NCI-H2171 (cell line): ENCODE measurements at regions not wholly inside any gene's neighbourhood (a gene's known extent, or its start where the extent isn't known, plus 50 kb on each side); places are given as distances from the start of the nearest gene placed in this dataset.
"Not testable (repeated sequence)": the region's sequence is repeated elsewhere in the genome, so short reads cannot be mapped to it uniquely, and the experiment has no call there.

Experiments
- DNase-seq: peaks from one replicate; lab custom pipeline; 2025; lab: John Stamatoyannopoulos, UW

- DNase-seq = no peak
Observed at GRCh38 chr5:29247346-29248028, 1946.0 kb upstream of the CDH6 start.

GRCh38 chr5:29240379-29240778 is 1953.1 kb upstream of the CDH6 start:
- no peak for DNase-seq

- DNase-seq = no peak
Observed at GRCh38 chr5:29239606-29240005, 1953.9 kb upstream of the CDH6 start.

GRCh38 chr5:29238115-29238514 is 1955.4 kb upstream of the CDH6 start:
- no peak for DNase-seq

- no peak for DNase-seq
Observed at GRCh38 chr5:29231154-29231553, 1962.3 kb upstream of the CDH6 start.

- DNase-seq = no peak
Observed at GRCh38 chr5:29230591-29230990, 1962.9 kb upstream of the CDH6 start.

- no peak for DNase-seq
Observed at GRCh38 chr5:29229461-29229860, 1964.0 kb upstream of the CDH6 start.

- no peak for DNase-seq
Observed at GRCh38 chr5:29218138-29218537, 1975.3 kb upstream of the CDH6 start.

GRCh38 chr5:29214839-29215238 is 1978.6 kb upstream of the CDH6 start:
- no peak for DNase-seq

- no peak for DNase-seq
Observed at GRCh38 chr5:29213475-29213874, 1980.0 kb upstream of the CDH6 start.

GRCh38 chr5:29208024-29208423 is 1985.5 kb upstream of the CDH6 start:
- no peak for DNase-seq

- DNase-seq = no peak
Observed at GRCh38 chr5:29203049-29203448, 1990.4 kb upstream of the CDH6 start.

- DNase-seq = no peak
Observed at GRCh38 chr5:29197631-29198454, 1995.6 kb upstream of the CDH6 start.

GRCh38 chr5:29193972-29194371 is 1999.5 kb upstream of the CDH6 start:
- DNase-seq = no peak

- not testable (repeated sequence) for DNase-seq
Observed at GRCh38 chr5:29191269-29192048, 2002.0 kb upstream of the CDH6 start.

- DNase-seq = not testable (repeated sequence)
Observed at GRCh38 chr5:29190398-29190797, 2003.1 kb upstream of the CDH6 start.

GRCh38 chr5:29186380-29186779 is 2007.1 kb upstream of the CDH6 start:
- DNase-seq = not testable (repeated sequence)

GRCh38 chr5:29185558-29185957 is 2007.9 kb upstream of the CDH6 start:
- DNase-seq = no peak

GRCh38 chr5:29175774-29176173 is 2017.7 kb upstream of the CDH6 start:
- DNase-seq = no peak

- no peak for DNase-seq
Observed at GRCh38 chr5:29170599-29170998, 2022.9 kb upstream of the CDH6 start.

GRCh38 chr5:29169886-29170285 is 2023.6 kb upstream of the CDH6 start:
- no peak for DNase-seq

GRCh38 chr5:29162297-29162696 is 2031.2 kb upstream of the CDH6 start:
- no peak for DNase-seq
